ENCODE measurements at regions not wholly inside any gene's neighbourhood (a gene's known extent, or its start where the extent isn't known, plus 50 kb on each side); places are given as distances from the start of the nearest gene placed in this dataset.

- DNase-seq, result peak; percentile 75
These were observed 160.6 kb downstream of the KLF6 start for GRCh38 chr10:3624367-3624766.

DNA sequence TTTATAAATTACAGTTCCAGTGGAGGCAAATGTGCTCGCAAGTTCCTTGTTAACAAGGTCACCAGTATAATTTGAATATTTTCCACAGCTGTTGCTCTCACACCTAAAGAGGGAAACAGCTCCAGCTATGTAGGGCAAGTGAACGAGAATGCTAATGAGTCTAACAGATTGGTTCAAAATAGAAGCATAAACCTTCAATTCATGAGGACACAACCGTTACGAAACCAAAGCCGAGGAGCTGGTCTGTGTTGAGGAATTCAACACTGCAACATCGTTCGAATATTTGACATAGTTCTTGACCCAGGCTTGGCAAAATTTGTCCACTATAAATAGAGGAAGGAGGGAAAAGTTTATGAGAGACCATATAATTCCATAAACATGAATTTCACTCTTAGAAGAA, 161.3 kb downstream of the KLF6 start:
- DNase-seq, result peak; percentile 92

- peak; percentile 16 for DNase-seq
These were observed 162.0 kb downstream of the KLF6 start for GRCh38 chr10:3622845-3623621.

- DNase-seq, result no peak
These were observed 162.6 kb downstream of the KLF6 start for GRCh38 chr10:3622427-3622826.

DNA sequence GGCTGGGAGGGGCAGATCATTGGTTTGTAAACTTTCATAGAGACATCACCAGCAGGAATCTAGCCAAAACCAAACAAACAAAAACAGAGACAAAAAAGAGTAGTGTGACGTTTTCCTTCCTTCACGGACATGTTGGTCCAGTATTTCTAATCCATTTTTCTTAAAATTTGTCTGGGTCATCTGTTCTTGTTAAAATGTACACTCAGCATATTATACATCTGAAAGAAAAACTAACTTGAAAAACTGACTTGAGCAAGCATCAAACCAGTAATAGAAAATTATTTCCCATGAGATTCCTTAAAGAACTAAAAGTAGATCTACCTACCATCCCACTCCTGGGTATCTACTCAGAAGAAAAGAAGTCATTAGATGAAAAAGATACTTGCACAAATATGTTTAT, 164.2 kb downstream of the KLF6 start:
- no peak for DNase-seq

GRCh38 chr10:3619241-3619640, 165.8 kb downstream of the KLF6 start:
- DNase-seq, result no peak

DNA sequence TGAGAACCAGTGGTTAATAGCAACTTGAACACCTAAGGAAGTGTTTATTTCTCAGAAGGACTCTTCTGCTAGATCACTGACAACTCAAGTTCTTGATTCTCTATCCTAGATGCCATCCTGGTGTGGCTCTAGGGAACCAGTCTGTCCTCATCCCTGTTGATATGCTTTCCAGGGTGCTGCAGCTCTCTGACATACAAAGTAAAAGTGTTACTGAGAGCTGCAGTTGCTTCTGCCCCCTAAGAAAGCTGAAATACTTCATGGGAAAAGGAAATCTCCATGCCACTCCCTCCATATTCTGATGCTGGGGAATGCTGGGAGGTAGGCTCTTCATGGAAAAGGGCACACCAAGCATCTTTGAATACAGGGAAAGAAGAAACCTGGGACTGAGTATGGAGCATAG, 168.1 kb downstream of the KLF6 start:
- no peak for DNase-seq

GRCh38 chr10:3613318-3613717, 171.7 kb downstream of the KLF6 start:
- no peak for DNase-seq

DNA sequence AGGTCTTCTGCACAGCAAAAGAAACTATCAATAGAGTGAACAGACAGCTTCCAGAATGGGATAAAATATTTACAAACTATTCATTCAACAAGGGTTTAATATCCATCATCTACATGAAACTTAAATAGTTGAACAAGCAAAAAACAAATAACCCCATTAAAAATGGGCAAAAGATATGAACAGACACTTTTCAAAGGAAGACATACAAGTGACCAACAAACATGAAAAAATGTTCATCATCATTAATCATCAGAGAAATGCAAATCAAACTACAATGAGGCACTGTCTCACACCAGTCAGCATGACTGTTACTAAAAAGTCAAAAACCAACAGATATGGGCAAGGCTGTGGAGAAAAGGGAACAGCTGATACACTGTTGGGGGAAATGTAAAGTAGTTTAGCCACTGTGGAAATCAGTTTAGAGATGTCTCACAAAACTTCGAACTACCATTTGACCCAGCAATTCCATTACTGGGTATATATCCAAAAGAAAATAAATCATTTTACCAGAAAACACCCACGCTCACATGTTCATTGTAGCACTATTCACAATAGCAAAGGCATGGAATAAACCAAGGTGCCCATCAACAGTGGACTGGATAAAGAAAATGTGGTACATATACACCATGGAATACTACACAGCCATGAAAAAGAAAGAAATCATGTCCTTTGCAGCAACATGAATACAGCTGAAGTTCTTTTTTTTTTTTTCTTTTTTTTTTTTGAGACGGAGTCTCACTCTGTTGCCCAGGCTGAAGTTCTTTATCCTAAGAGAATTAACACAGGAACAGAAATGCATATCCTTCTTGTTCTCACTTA, 172.6 kb downstream of the KLF6 start:
- no peak for DNase-seq

- no peak for DNase-seq
These were observed 178.7 kb downstream of the KLF6 start for GRCh38 chr10:3606309-3606708.

DNA sequence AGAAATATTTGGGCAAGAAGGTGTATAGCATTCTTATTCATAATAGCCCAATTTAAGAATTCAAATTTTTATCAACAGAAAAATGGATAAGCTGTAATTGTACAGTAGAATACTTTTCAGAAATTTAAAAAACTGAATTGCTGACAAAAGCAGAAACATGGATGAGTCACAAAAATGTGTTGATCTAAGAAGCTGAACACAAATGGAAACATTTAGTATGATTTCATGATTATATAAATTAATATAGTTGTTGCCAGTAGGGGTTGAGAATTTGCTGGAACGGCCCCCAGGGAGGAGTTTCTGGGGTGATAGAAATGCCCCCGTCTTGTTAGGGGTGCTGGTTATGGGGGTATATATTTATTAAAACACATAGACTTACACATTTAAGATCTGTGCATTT, 179.1 kb downstream of the KLF6 start:
- no peak for DNase-seq

DNA sequence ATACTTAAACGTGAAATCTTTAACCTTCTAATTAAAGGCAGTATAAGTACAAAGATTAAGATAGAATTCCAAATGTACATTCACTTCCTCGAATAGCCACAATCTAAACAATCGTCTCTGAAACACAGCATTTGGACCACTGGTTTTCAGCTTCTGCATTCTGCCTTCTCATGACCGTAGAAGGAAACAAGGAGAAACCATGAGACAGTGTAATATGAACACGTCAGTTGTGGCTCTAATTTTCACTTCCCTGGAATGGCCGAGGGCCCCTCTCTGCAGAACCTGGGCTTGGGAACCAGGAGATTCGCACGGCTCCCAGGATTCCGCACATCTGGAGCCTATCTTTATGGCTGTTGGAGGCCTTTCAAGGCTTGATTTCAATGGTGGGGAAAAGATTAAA, 189.3 kb downstream of the KLF6 start:
- DNase-seq, result no peak

DNA sequence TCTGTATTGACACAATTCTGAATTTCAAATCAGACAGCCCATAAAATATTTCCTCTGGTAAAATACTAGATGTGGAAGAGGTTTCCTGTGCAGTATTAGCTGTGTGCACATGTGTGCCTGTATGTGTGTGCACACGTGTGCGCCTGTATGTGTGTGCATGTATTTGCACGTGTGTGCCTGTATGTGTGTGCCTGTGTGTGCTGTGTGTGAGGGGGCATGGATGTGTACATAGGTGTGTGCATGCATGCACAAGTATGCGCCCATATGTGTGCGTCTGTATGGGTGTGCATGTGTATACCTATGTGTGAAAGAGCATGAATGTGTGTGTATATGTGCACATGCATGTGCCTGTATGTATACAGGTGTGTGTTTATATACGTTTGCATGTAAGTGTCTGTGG, 191.4 kb downstream of the KLF6 start:
- DNase-seq, result no peak

DNA sequence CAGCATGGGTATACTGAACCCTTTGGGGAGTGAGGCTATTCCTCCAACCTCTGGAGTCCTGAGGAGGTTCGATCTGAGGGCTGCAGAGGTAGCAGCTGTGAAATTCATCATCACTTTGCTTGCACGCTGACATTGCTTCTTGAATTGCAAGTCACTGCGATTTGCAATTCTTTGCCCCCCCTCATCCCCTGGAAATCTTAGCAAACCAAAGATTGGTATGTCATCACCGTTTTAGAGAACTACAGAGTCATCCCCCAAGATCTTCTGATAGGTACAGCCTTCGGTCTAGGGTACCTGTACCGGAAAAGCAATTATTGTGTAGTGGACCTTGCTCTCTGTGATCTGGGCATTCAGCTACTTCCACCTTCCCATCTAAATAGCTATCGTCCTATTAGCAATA, 192.6 kb downstream of the KLF6 start:
- no peak for DNase-seq

DNA sequence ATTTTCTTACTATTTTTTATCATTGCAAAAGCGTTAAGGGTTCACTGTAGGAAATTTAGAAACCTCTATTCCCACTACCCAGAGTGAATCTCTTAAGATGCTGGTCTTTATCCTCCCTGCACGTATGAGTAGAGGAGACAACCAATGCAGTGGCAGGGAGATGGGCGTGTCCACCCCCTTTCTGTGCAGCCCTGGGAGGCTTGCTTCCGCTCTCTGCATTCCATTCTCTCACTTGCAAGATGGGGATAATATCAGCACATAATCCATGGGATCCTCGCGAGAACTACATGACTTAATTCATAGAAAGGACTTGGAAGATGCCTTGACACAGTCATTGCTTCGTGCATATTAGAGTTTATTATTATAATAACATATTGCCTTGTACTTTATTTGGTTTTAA, 196.2 kb downstream of the KLF6 start:
- peak; percentile 29 for DNase-seq

GRCh38 chr10:3588346-3588745, 196.7 kb downstream of the KLF6 start:
- no peak for DNase-seq

- no peak for DNase-seq
These were observed 199.9 kb downstream of the KLF6 start for GRCh38 chr10:3584926-3585784.

DNA sequence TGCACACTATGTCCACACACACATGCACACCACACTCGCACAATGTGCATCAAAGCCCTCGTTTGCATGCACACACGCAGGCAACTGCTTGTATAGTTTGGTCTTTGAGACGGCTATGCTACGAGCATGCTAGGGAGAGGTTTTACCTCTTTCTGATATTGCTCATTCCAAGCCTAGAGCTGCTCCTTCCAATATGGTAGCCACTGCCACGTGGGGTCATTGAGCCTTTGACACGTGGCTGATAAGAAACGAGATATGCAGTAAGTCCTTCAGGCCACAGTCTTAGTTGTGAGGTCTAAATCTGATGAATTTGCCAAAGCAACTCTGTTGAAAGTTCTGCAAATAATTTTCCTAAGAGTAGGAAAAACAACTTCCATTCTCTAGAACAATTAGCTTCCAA, 204.4 kb downstream of the KLF6 start:
- no peak for DNase-seq

DNA sequence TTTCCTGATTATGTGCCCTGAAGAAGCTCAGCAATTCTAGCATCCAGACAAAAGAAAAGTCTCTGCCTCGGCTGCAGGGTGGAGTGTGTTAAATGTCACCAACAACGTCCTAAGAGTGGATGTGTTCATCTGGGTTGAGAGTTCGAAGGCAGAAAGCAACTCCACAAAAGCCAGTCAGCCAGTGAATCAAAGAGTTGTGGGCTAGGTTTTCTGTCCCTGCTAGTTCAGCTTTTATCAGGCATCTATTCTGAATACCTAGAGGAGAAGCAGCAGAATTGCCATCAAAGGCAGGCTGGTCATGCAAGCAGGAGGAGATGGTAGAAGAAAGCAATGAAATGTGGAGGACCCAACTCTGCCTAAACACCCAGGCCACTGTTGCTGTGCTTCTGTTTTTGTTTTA, 205.2 kb downstream of the KLF6 start:
- no peak for DNase-seq

DNA sequence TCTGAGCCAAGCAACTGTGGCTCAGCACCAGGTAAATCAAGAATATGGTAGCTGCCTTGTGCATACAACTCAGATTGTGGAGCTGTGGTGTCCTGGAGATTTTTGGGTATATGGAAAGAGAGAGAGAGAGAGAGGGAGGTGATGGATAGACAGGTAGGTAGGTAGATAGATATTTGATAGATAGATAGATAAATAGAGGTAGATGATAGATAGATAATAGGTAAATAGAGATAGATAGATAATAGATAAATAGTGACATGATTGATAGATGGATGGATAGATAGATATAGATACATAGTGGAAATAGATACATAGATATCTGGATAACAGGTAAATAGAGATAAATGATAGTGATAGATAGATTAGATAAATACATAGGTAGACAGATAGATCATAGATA, 206.3 kb downstream of the KLF6 start:
- no peak for DNase-seq

DNA sequence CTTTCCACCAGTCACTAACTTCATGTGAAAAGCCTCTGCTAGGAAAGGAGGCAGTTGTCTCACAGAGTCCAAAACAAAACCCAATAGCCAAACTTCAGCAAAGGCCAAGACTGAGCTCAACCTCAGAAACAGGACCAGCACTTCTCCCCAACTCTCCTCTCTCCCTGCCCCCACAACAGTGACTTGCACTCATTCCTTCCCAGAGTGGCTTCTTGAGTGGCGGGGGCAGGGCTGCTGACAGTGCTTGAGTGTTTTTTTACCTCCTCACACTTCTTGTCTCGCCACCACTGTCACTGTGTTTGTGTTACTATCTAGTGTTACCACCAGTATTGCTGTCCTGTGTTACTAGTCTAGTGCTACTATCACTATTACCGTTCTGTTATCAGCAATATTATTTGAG, 206.8 kb downstream of the KLF6 start:
- DNase-seq, result no peak

DNA sequence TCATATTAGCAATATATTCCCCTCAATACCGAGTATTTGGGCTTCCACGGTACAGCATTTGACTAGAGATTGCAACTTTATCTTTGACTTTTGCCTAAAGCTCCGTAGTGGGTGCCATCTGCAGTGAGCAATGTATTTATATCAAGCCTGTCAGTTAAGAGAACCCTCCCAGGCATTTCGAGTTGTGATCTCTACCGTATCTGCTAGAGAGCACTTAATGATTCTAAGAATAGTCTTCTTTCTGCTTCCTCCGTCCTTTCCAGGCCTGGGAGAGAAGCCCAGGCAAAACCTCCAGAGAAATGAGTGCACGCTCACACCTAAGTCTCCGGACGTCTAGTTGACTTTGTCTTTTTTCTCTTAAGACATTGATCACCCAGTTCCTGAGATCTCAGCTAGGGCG, 210.6 kb downstream of the KLF6 start:
- no peak for DNase-seq

GRCh38 chr10:3573498-3573897, 211.5 kb downstream of the KLF6 start:
- no peak for DNase-seq
